Parathyroid adenoma (tissue), 2 donors: ENCODE measurements at regions not wholly inside any gene's neighbourhood (a gene's known extent, or its start where the extent isn't known, plus 50 kb on each side); places are given as distances from the start of the nearest gene placed in this dataset.

ENCODE experiments used
- H2AFZ ChIP-seq: fragments of 300-600 bp; sonication (generic); one replicate; pipeline ENCODE4 v1.7.0; 2017; ENCODE audit warnings: antibody characterized with exemption, mild to moderate bottlenecking
- H3K27ac ChIP-seq: fragments of 300-600 bp; sonication (generic); one replicate; pipeline ENCODE4 v1.7.0; 2017
- H3K27me3 ChIP-seq: fragments of 300-600 bp; sonication (generic); one replicate; pipeline ENCODE4 v1.7.0; 2017; ENCODE audit warnings: low read length; ENCODE audit not compliant: control insufficient read depth, insufficient read depth
- H3K36me3 ChIP-seq: fragments of 300-600 bp; sonication (generic); one replicate; pipeline ENCODE4 v1.7.0; 2017; ENCODE audit warnings: low read length; ENCODE audit not compliant: control insufficient read depth, insufficient read depth
- H3K4me1 ChIP-seq: fragments of 300-600 bp; sonication (generic); one replicate; pipeline ENCODE4 v1.7.0; 2017; ENCODE audit warnings: control low read depth
- H3K4me2 ChIP-seq: fragments of 300-600 bp; sonication (generic); one replicate; pipeline ENCODE4 v1.7.0; 2017; ENCODE audit warnings: low read length
- H3K4me3 ChIP-seq: fragments of 300-600 bp; sonication (generic); one replicate; pipeline ENCODE4 v1.7.0; 2017; ENCODE audit warnings: low read depth, low read length
- H3K79me2 ChIP-seq: fragments of 300-600 bp; sonication (generic); one replicate; pipeline ENCODE4 v1.7.0; 2017; ENCODE audit warnings: control low read depth
- H3K9ac ChIP-seq: fragments of 300-600 bp; sonication (generic); one replicate; pipeline ENCODE4 v1.7.0; 2017; ENCODE audit warnings: mild to moderate bottlenecking
- H3K9me3 ChIP-seq: fragments of 300-600 bp; sonication (generic); one replicate; pipeline ENCODE4 v1.7.0; 2017; ENCODE audit warnings: low read length; ENCODE audit not compliant: control insufficient read depth
- TF ChIP-seq, protein P1 (sequence below): fragments of 300-600 bp; sonication (generic); IDR thresholded peaks from one replicate; pipeline ENCODE4 v1.7.0; 2017; ENCODE audit warnings: antibody characterized with exemption, mild to moderate bottlenecking
- donor health status: primary hyperparathyroidism.

DNA sequence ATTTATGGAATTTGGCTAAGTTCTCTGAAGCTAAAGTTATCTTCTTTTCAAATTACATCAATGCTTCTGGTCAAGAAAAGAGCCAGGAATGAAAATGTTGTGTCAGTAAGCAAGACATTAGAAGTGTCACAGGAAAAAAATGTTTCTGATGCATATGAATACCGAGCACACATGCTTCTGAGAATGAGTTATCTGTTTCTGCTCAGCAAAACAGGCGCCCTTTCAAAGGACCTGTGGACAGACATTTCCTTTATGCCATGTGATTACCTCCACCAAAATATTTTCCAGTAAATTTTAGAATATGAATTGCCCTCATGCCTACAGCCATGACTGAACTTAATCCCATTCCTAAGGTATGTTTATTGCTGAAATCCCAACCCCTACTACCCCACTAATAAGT, 55.4 kb upstream of the RNF180 start:
- H3K4me1 ChIP-seq: no peaks in the 10 kb centered on the region
- no peak overlapping the region for H3K9ac ChIP-seq
- no peaks in the 10 kb centered on the region for H3K36me3 ChIP-seq
- no peak overlapping the region for H3K27ac ChIP-seq
- H3K79me2 ChIP-seq: no peaks in the 10 kb centered on the region
- H3K4me2 ChIP-seq: no peak overlapping the region
- TF ChIP-seq, protein P1, sequence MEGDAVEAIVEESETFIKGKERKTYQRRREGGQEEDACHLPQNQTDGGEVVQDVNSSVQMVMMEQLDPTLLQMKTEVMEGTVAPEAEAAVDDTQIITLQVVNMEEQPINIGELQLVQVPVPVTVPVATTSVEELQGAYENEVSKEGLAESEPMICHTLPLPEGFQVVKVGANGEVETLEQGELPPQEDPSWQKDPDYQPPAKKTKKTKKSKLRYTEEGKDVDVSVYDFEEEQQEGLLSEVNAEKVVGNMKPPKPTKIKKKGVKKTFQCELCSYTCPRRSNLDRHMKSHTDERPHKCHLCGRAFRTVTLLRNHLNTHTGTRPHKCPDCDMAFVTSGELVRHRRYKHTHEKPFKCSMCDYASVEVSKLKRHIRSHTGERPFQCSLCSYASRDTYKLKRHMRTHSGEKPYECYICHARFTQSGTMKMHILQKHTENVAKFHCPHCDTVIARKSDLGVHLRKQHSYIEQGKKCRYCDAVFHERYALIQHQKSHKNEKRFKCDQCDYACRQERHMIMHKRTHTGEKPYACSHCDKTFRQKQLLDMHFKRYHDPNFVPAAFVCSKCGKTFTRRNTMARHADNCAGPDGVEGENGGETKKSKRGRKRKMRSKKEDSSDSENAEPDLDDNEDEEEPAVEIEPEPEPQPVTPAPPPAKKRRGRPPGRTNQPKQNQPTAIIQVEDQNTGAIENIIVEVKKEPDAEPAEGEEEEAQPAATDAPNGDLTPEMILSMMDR: no peak
- no peaks in the 10 kb centered on the region for H3K27me3 ChIP-seq
- no peak overlapping the region for H3K4me3 ChIP-seq
- no peak overlapping the region for H2AFZ ChIP-seq
- peaks cover 3% of the 10 kb centered on the region for H3K9me3 ChIP-seq

DNA sequence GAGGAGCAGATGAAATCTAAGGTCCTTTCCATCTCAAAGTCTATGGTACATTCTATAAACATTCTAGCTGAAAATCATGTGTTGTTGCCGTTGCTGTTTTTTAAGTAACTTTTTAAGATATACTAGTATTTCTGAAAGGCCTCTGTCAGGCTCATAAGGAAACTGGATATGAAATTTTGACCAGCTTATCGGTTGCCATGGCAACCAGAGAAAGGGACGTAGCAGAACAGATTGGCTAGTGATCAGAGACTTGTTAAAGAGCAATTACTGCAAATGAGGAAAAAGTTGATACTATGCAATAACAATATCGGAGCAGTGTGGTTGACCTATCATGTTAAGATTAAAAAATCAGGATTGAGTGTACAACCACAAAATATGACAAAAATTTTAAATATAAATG, 57.0 kb upstream of the RNF180 start:
- no peaks in the 10 kb centered on the region for H3K27me3 ChIP-seq
- H3K9ac ChIP-seq: no peak overlapping the region
- no peaks in the 10 kb centered on the region for H3K4me1 ChIP-seq
- TF ChIP-seq, protein P1: no peak
- H3K4me3 ChIP-seq: no peak overlapping the region
- H3K79me2 ChIP-seq: no peaks in the 10 kb centered on the region
- H2AFZ ChIP-seq: no peak overlapping the region
- H3K27ac ChIP-seq: no peak overlapping the region
- no peak overlapping the region for H3K4me2 ChIP-seq
- H3K9me3 ChIP-seq: peaks cover 3% of the 10 kb centered on the region
- no peaks in the 10 kb centered on the region for H3K36me3 ChIP-seq

DNA sequence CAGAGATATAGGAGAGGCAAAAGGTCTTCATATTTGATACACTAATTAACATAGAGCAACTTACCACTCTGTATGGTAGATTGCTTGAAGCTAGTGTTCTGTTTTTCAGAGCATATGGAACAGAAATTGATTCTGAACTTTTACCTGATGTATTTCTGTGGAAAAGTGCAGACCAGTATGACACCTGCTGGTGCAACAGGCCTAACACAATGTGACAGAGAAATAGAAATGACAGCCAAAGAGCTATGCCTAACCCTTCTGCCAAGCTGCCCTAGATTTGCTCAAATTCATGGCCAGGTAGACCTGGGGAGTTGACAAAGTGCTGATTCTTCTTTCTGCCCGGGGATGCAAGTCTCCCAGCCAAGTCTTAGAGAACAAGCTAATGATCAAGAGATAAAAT, 65.4 kb upstream of the RNF180 start:
- TF ChIP-seq, protein P1: no peak
- Histone ChIP-seq H3K79me2 (no peaks in the 10 kb centered on the region), H3K36me3 (no peaks in the 10 kb centered on the region), H3K9me3 (no peaks in the 10 kb centered on the region), H3K4me3 (no peak overlapping the region), H3K27me3 (no peaks in the 10 kb centered on the region), H2AFZ (no peak overlapping the region), H3K4me2 (no peak overlapping the region), H3K9ac (no peak overlapping the region), H3K27ac (no peak overlapping the region), H3K4me1 (no peaks in the 10 kb centered on the region)

DNA sequence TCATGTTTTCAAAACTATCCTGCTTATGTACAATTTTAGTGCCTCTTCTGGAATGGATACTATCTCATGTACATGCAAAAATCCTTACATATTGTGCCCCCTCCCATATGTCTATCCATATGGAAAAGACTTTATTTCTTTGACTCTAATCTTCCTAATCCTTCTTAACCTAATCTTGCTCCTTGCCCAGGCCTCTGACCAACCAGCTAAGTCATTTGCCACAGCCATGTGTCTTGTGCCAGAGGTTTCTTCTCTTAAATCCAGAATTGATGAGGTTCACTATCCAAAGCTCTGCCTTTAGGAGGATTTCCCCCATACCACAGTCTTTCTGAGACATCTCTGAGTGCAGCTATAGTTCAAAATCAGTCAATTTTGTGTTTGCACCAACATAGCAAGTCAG, 68.9 kb upstream of the RNF180 start:
- Histone ChIP-seq H3K4me2 (no peak overlapping the region), H2AFZ (no peak overlapping the region), H3K36me3 (no peaks in the 10 kb centered on the region), H3K27me3 (no peaks in the 10 kb centered on the region), H3K4me3 (no peak overlapping the region), H3K9me3 (no peaks in the 10 kb centered on the region), H3K9ac (no peak overlapping the region), H3K27ac (no peak overlapping the region), H3K4me1 (no peaks in the 10 kb centered on the region), H3K79me2 (no peaks in the 10 kb centered on the region)
- TF ChIP-seq, protein P1: no peak

DNA sequence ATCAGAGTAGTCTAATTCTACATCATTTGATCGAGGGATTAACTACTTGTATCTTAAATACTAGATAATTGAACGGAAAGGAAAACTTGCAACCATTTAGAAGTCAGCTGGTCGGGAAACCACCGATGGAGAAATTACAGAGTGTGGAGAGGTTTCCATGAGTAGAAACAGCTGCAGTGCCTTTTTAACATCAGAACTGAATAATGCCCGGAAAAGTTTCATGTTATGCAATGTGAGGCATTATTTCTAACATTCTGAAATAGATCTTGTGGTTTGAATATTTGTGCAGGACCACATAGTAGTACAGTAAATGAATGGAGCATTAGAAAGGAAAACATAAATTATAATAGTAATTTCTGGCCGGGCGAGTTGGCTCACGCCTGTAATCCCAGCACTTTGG, 88.1 kb upstream of the RNF180 start:
- Histone ChIP-seq H3K4me1 (no peaks in the 10 kb centered on the region), H3K79me2 (no peaks in the 10 kb centered on the region), H3K9me3 (no peaks in the 10 kb centered on the region), H3K9ac (no peak overlapping the region), H2AFZ (no peak overlapping the region), H3K27me3 (no peaks in the 10 kb centered on the region), H3K27ac (no peak overlapping the region), H3K4me2 (no peak overlapping the region), H3K4me3 (no peak overlapping the region), H3K36me3 (no peaks in the 10 kb centered on the region)
- TF ChIP-seq, protein P1: no peak
